ENCODE measurements at regions not wholly inside any gene's neighbourhood (a gene's known extent, or its start where the extent isn't known, plus 50 kb on each side); places are given as distances from the start of the nearest gene placed in this dataset.

- Histone ChIP-seq H3K27ac (ENCODE audit: low read length in 2 of 2) (no peak overlapping the region), H2AFZ (ENCODE audit: insufficient read depth, low read depth, low read length, poor library complexity, severe bottlenecking) (no peak overlapping the region), H3K4me2 (replicated peaks; ENCODE audit: low read depth, low read length, poor library complexity, severe bottlenecking) (no peak overlapping the region), H3K36me3 (replicated peaks in 1 of 2; ENCODE audit: control extremely low read depth in 1 of 2, control insufficient read depth in 1 of 2, extremely low read depth in 1 of 2, insufficient read depth in 2 of 2, low read length in 1 of 2) (no peaks in the 10 kb centered on the region), H3K9ac (ENCODE audit: low read length) (no peak overlapping the region), H3K79me2 (ENCODE audit: control insufficient read depth, insufficient read depth, low read length) (no peaks in the 10 kb centered on the region), H4K20me1 (ENCODE audit: control insufficient read depth, insufficient read depth, low read length, poor library complexity, severe bottlenecking) (no peaks in the 10 kb centered on the region), H3K9me3 (ENCODE audit: control extremely low read depth in 1 of 3, control insufficient read depth in 2 of 3, insufficient read depth in 1 of 3, low read length in 2 of 3) (peaks cover 0 to 14% (median 12%) of the 10 kb centered on the region in 3 donors), H3K4me3 (ENCODE audit: control extremely low read depth in 1 of 5, extremely low read depth in 1 of 5, insufficient read depth in 1 of 5, low read depth in 2 of 5, low read length in 4 of 5) (no peak overlapping the region), H3K27me3 (replicated peaks in 1 of 4; ENCODE audit: control extremely low read depth in 1 of 4, control insufficient read depth in 3 of 4, insufficient read depth in 4 of 4, low read length in 3 of 4) (no peaks in the 10 kb centered on the region), H3K4me1 (ENCODE audit: control insufficient read depth in 2 of 2, insufficient read depth in 2 of 2, low read length in 2 of 2) (no peaks in the 10 kb centered on the region)
- no peak overlapping the region for H3K4me3 Mint-ChIP-seq
- WGBS (ENCODE audit: insufficient coverage) = no CpG with 5 or more reads among the region's 1 CpG
- ChIA-PET POLR2A (no interaction called here), CTCF (no interaction called here)
- H3K27me3 Mint-ChIP-seq = no peaks in the 10 kb centered on the region
- ATAC-seq (ENCODE audit: low read depth) (no peak), DNase-seq (no peak)
- TF ChIP-seq, protein P1, sequence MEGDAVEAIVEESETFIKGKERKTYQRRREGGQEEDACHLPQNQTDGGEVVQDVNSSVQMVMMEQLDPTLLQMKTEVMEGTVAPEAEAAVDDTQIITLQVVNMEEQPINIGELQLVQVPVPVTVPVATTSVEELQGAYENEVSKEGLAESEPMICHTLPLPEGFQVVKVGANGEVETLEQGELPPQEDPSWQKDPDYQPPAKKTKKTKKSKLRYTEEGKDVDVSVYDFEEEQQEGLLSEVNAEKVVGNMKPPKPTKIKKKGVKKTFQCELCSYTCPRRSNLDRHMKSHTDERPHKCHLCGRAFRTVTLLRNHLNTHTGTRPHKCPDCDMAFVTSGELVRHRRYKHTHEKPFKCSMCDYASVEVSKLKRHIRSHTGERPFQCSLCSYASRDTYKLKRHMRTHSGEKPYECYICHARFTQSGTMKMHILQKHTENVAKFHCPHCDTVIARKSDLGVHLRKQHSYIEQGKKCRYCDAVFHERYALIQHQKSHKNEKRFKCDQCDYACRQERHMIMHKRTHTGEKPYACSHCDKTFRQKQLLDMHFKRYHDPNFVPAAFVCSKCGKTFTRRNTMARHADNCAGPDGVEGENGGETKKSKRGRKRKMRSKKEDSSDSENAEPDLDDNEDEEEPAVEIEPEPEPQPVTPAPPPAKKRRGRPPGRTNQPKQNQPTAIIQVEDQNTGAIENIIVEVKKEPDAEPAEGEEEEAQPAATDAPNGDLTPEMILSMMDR (IDR thresholded peaks at IDR 0.05) = no peak
- no peak for TF ChIP-seq EZH2 (IDR thresholded peaks at IDR 0.05; ENCODE audit: borderline replicate concordance, insufficient read depth, low read depth, low read length, poor library complexity, severe bottlenecking)
- intact Hi-C loops (cut with micrococcal nuclease) = no loop called here
- no peaks in the 10 kb centered on the region for H3K9me3 Mint-ChIP-seq (ENCODE audit: insufficient read depth)
- H3K4me1 Mint-ChIP-seq = no peaks in the 10 kb centered on the region
- no peak overlapping the region for H3K27ac Mint-ChIP-seq
Measured at GRCh38 chr10:107502229-107502985, 337.9 kb upstream of the SORCS1 start.

DNA sequence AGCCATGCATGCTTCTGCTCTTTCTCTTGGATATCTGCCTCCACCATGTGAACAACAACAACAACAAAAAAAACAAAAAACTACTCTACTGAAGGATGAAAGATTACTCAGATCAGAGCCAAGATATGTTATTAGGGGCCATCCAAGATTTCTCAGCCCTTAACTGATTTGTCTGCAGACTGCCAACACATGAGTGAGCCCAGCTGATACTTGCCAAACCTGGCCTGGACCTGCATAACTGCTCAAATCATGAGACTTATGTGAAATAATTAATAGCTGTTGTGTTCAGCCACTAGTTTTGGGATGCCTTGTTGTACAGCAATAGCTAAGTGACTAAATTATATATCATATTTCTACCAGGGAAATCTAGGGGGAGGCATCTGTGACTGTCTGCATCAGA is 334.5 kb upstream of the SORCS1 start:
- H3K4me3 Mint-ChIP-seq = no peak overlapping the region
- H3K27ac Mint-ChIP-seq = no peak overlapping the region
- Histone ChIP-seq H3K4me1 (ENCODE audit: control insufficient read depth in 2 of 2, insufficient read depth in 2 of 2, low read length in 2 of 2) (no peaks in the 10 kb centered on the region), H3K36me3 (replicated peaks in 1 of 2; ENCODE audit: control extremely low read depth in 1 of 2, control insufficient read depth in 1 of 2, extremely low read depth in 1 of 2, insufficient read depth in 2 of 2, low read length in 1 of 2) (no peaks in the 10 kb centered on the region), H4K20me1 (ENCODE audit: control insufficient read depth, insufficient read depth, low read length, poor library complexity, severe bottlenecking) (no peaks in the 10 kb centered on the region), H3K9ac (ENCODE audit: low read length) (no peak overlapping the region), H3K4me3 (ENCODE audit: control extremely low read depth in 1 of 5, extremely low read depth in 1 of 5, insufficient read depth in 1 of 5, low read depth in 2 of 5, low read length in 4 of 5) (no peak overlapping the region), H3K27ac (ENCODE audit: low read length in 2 of 2) (no peak overlapping the region), H3K79me2 (ENCODE audit: control insufficient read depth, insufficient read depth, low read length) (no peaks in the 10 kb centered on the region), H3K4me2 (replicated peaks; ENCODE audit: low read depth, low read length, poor library complexity, severe bottlenecking) (no peak overlapping the region), H3K9me3 (ENCODE audit: control extremely low read depth in 1 of 3, control insufficient read depth in 2 of 3, insufficient read depth in 1 of 3, low read length in 2 of 3) (peaks cover 0 to 8% (median 6%) of the 10 kb centered on the region in 3 donors), H3K27me3 (replicated peaks in 1 of 4; ENCODE audit: control extremely low read depth in 1 of 4, control insufficient read depth in 3 of 4, insufficient read depth in 4 of 4, low read length in 3 of 4) (no peaks in the 10 kb centered on the region), H2AFZ (ENCODE audit: insufficient read depth, low read depth, low read length, poor library complexity, severe bottlenecking) (no peak overlapping the region)
- ChIA-PET POLR2A (no interaction called here), CTCF (no interaction called here)
- DNase-seq (no peak), ATAC-seq (ENCODE audit: low read depth) (no peak)
- H3K27me3 Mint-ChIP-seq = no peaks in the 10 kb centered on the region
- no peaks in the 10 kb centered on the region for H3K4me1 Mint-ChIP-seq
- intact Hi-C loops (cut with micrococcal nuclease) = no loop called here
- H3K9me3 Mint-ChIP-seq (ENCODE audit: insufficient read depth) = no peaks in the 10 kb centered on the region
- no peak for TF ChIP-seq EZH2 (IDR thresholded peaks at IDR 0.05; ENCODE audit: borderline replicate concordance, insufficient read depth, low read depth, low read length, poor library complexity, severe bottlenecking)
- TF ChIP-seq, protein P1 (IDR thresholded peaks at IDR 0.05) = no peak

Data from B cell (primary cell).